ENCODE measurements at regions not wholly inside any gene's neighbourhood (a gene's known extent, or its start where the extent isn't known, plus 50 kb on each side); places are given as distances from the start of the nearest gene placed in this dataset.

- intact Hi-C loops (cut with micrococcal nuclease) = no loop called here
- Histone ChIP-seq H3K27me3 (replicated peaks in 1 of 4; ENCODE audit: control extremely low read depth in 1 of 4, control insufficient read depth in 3 of 4, insufficient read depth in 4 of 4, low read length in 3 of 4) (no peaks in the 10 kb centered on the region), H3K27ac (ENCODE audit: low read length in 2 of 2) (no peak overlapping the region), H3K79me2 (ENCODE audit: control insufficient read depth, insufficient read depth, low read length) (no peaks in the 10 kb centered on the region), H3K36me3 (replicated peaks in 1 of 2; ENCODE audit: control extremely low read depth in 1 of 2, control insufficient read depth in 1 of 2, extremely low read depth in 1 of 2, insufficient read depth in 2 of 2, low read length in 1 of 2) (no peaks in the 10 kb centered on the region), H3K4me3 (ENCODE audit: control extremely low read depth in 1 of 5, extremely low read depth in 1 of 5, insufficient read depth in 1 of 5, low read depth in 2 of 5, low read length in 4 of 5) (no peak overlapping the region), H4K20me1 (ENCODE audit: control insufficient read depth, insufficient read depth, low read length, poor library complexity, severe bottlenecking) (no peaks in the 10 kb centered on the region), H2AFZ (ENCODE audit: insufficient read depth, low read depth, low read length, poor library complexity, severe bottlenecking) (no peak overlapping the region), H3K9me3 (ENCODE audit: control extremely low read depth in 1 of 3, control insufficient read depth in 2 of 3, insufficient read depth in 1 of 3, low read length in 2 of 3) (no peaks in the 10 kb centered on the region), H3K4me1 (ENCODE audit: control insufficient read depth in 2 of 2, insufficient read depth in 2 of 2, low read length in 2 of 2) (no peaks in the 10 kb centered on the region), H3K9ac (ENCODE audit: low read length) (no peak overlapping the region), H3K4me2 (replicated peaks; ENCODE audit: low read depth, low read length, poor library complexity, severe bottlenecking) (no peak overlapping the region)
- ChIA-PET POLR2A (no interaction called here), CTCF (no interaction called here)
- TF ChIP-seq, protein P1, sequence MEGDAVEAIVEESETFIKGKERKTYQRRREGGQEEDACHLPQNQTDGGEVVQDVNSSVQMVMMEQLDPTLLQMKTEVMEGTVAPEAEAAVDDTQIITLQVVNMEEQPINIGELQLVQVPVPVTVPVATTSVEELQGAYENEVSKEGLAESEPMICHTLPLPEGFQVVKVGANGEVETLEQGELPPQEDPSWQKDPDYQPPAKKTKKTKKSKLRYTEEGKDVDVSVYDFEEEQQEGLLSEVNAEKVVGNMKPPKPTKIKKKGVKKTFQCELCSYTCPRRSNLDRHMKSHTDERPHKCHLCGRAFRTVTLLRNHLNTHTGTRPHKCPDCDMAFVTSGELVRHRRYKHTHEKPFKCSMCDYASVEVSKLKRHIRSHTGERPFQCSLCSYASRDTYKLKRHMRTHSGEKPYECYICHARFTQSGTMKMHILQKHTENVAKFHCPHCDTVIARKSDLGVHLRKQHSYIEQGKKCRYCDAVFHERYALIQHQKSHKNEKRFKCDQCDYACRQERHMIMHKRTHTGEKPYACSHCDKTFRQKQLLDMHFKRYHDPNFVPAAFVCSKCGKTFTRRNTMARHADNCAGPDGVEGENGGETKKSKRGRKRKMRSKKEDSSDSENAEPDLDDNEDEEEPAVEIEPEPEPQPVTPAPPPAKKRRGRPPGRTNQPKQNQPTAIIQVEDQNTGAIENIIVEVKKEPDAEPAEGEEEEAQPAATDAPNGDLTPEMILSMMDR (IDR thresholded peaks at IDR 0.05) = no peak
- no peak for TF ChIP-seq EZH2 (IDR thresholded peaks at IDR 0.05; ENCODE audit: borderline replicate concordance, insufficient read depth, low read depth, low read length, poor library complexity, severe bottlenecking)
- H3K4me3 Mint-ChIP-seq = no peak overlapping the region
- no peak overlapping the region for H3K27ac Mint-ChIP-seq
- peaks cover 22% of the 10 kb centered on the region for H3K27me3 Mint-ChIP-seq
- WGBS (ENCODE audit: insufficient coverage) = no CpG with 5 or more reads among the region's 4 CpGs
- H3K9me3 Mint-ChIP-seq (ENCODE audit: insufficient read depth) = no peaks in the 10 kb centered on the region
- ATAC-seq (ENCODE audit: low read depth) (no peak), DNase-seq (no peak)
- no peaks in the 10 kb centered on the region for H3K4me1 Mint-ChIP-seq
These were observed 205.9 kb downstream of the HIPK3 start for GRCh38 chr11:33463059-33463458.

- H3K4me3 Mint-ChIP-seq = no peak overlapping the region
- TF ChIP-seq, protein P1 (IDR thresholded peaks at IDR 0.05) = no peak
- TF ChIP-seq EZH2 (IDR thresholded peaks at IDR 0.05; ENCODE audit: borderline replicate concordance, insufficient read depth, low read depth, low read length, poor library complexity, severe bottlenecking) = no peak
- ATAC-seq (ENCODE audit: low read depth) = no peak
- Histone ChIP-seq H3K36me3 (replicated peaks in 1 of 2; ENCODE audit: control extremely low read depth in 1 of 2, control insufficient read depth in 1 of 2, extremely low read depth in 1 of 2, insufficient read depth in 2 of 2, low read length in 1 of 2) (no peaks in the 10 kb centered on the region), H3K27me3 (replicated peaks in 1 of 4; ENCODE audit: control extremely low read depth in 1 of 4, control insufficient read depth in 3 of 4, insufficient read depth in 4 of 4, low read length in 3 of 4) (no peaks in the 10 kb centered on the region), H3K27ac (ENCODE audit: low read length in 2 of 2) (no peak overlapping the region), H3K4me3 (ENCODE audit: control extremely low read depth in 1 of 5, extremely low read depth in 1 of 5, insufficient read depth in 1 of 5, low read depth in 2 of 5, low read length in 4 of 5) (no peak overlapping the region), H3K4me2 (replicated peaks; ENCODE audit: low read depth, low read length, poor library complexity, severe bottlenecking) (no peak overlapping the region), H3K9ac (ENCODE audit: low read length) (no peak overlapping the region), H3K4me1 (ENCODE audit: control insufficient read depth in 2 of 2, insufficient read depth in 2 of 2, low read length in 2 of 2) (no peaks in the 10 kb centered on the region), H4K20me1 (ENCODE audit: control insufficient read depth, insufficient read depth, low read length, poor library complexity, severe bottlenecking) (no peaks in the 10 kb centered on the region), H3K9me3 (ENCODE audit: control extremely low read depth in 1 of 3, control insufficient read depth in 2 of 3, insufficient read depth in 1 of 3, low read length in 2 of 3) (no peaks in the 10 kb centered on the region), H3K79me2 (ENCODE audit: control insufficient read depth, insufficient read depth, low read length) (no peaks in the 10 kb centered on the region), H2AFZ (ENCODE audit: insufficient read depth, low read depth, low read length, poor library complexity, severe bottlenecking) (no peak overlapping the region)
- intact Hi-C loops (cut with micrococcal nuclease) = no loop called here
- CTCF ChIA-PET = no interaction called here
- WGBS (ENCODE audit: insufficient coverage) = 94% methylated on average over 4 of the region's 4 CpGs
- no peak for DNase-seq
- POLR2A ChIA-PET = no interaction called here
- no peak overlapping the region for H3K27ac Mint-ChIP-seq
- H3K27me3 Mint-ChIP-seq = peaks cover 25% of the 10 kb centered on the region
- H3K9me3 Mint-ChIP-seq (ENCODE audit: insufficient read depth) = no peaks in the 10 kb centered on the region
- no peaks in the 10 kb centered on the region for H3K4me1 Mint-ChIP-seq
These were observed 204.4 kb downstream of the HIPK3 start for GRCh38 chr11:33461369-33462125.

Measured in B cell (primary cell).